ENCODE measurements at regions not wholly inside any gene's neighbourhood (a gene's known extent, or its start where the extent isn't known, plus 50 kb on each side); places are given as distances from the start of the nearest gene placed in this dataset.

DNA sequence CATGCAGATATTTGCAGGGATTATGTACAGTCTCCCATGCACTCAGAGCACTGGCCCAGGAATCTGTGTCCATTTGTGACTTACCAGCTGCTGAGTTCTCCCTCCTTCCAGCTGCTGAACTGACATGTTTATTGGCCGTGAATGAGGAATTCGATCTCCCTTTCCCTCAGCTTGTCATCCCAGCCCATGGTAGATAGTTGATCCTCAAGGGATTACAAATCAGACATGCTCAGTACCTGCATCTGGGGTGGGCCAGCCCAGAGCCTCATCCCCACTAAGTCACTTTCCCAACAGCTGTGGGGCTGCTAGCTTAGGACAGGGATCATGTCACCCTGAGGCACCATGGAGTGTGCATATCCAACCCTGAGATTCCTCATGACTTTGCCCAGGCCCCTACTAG lies 1284.9 kb upstream of the LRRTM1 start:
- ATAC-seq (no peak), FAIRE-seq (no peak), DNase-seq (ENCODE audit: extremely low read depth in 1 of 4, low spot score in 3 of 4) (no peak)
- in situ Hi-C loops (cut with MboI), result no loop called here
- Histone ChIP-seq H4K20me1 (replicated peaks; ENCODE audit: control insufficient read depth, insufficient read depth, low read length) (no peaks in the 10 kb centered on the region), H3K27ac (ENCODE audit: extremely low read depth, low read depth, low read length) (no peak overlapping the region), H2AFZ (ENCODE audit: low read depth, low read length) (no peak overlapping the region), H3K9me3 (replicated peaks; ENCODE audit: control insufficient read depth, insufficient read depth, low read depth, low read length) (no peaks in the 10 kb centered on the region), H3K4me1 (replicated peaks in 1 of 2; ENCODE audit: control insufficient read depth in 2 of 2, insufficient read depth in 2 of 2, low read length in 2 of 2) (no peaks in the 10 kb centered on the region), H3K4me3 (no peak overlapping the region), H3K9ac (ENCODE audit: insufficient read depth in 1 of 2, low read depth in 2 of 2, low read length in 2 of 2) (no peak overlapping the region), H3K27me3 (ENCODE audit: control insufficient read depth in 2 of 2, insufficient read depth in 2 of 2, low read length in 2 of 2) (no peaks in the 10 kb centered on the region), H3K9me1 (ENCODE audit: control insufficient read depth, insufficient read depth, low read length) (no peaks in the 10 kb centered on the region), H3K79me2 (ENCODE audit: control insufficient read depth, insufficient read depth, low read length) (no peaks in the 10 kb centered on the region), H3K36me3 (ENCODE audit: control insufficient read depth, insufficient read depth, low read length) (no peaks in the 10 kb centered on the region), H3K4me2 (ENCODE audit: insufficient read depth, low read length) (no peak overlapping the region)
- ChIA-PET POLR2A (no interaction called here), CTCF (ENCODE audit: low intra/inter-chr PET ratio) (no interaction called here)
- TF ChIP-seq ZNF318 (IDR thresholded peaks at IDR 0.05; ENCODE audit: borderline replicate concordance in 1 of 2, low read depth in 1 of 2) (no peak), PHTF2 (CRISPR knock-in tag; IDR thresholded peaks at IDR 0.05) (no peak), ZNF23 (CRISPR knock-in tag; IDR thresholded peaks at IDR 0.05) (no peak), POLR3A (IDR thresholded peaks at IDR 0.05; ENCODE audit: borderline replicate concordance, extremely low read depth, insufficient read depth, insufficient read length) (no peak)
- WGBS (ENCODE audit: insufficient coverage, low coverage, missing lambda C conversion rate), result 0% methylated on average over 2 of the region's 2 CpGs
- no TSS peak for BruUV-seq (replicated peaks)
- intact Hi-C loops (cut with micrococcal nuclease), result no loop called here
